HG02884 (cell line): ENCODE measurements at regions not wholly inside any gene's neighbourhood (a gene's known extent, or its start where the extent isn't known, plus 50 kb on each side); places are given as distances from the start of the nearest gene placed in this dataset.
A peak's percentile ranks its signal among the peaks of the same experiment; 100 is the strongest.

Experiments
- ATAC-seq: cut with Tn5 transposase; IDR thresholded peaks from one replicate; pipeline ENCODE4 v1.9.1; 2021; ENCODE audit warnings: mild to moderate bottlenecking, moderate library complexity; ENCODE audit not compliant: unreplicated experiment

DNA sequence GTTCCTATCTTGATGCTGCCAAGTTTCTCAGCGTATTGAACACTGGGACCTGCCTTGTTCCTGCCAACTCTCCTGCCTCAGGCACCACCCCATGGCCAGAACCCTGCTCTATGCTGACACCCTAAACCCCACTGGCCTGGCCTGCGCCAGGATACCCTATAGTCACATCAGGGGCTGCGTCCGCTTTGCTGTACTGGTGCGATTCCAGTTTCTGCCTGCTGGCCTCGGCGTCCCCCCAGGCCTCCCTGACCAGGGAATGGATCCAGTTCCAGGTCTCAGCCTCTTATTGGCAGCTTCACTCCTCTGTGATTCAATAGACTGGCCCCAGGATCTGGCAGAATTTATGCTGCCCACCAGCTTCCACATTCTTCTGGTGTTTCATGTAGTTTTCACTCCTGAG lies 55.0 kb downstream of the GPR6 start:
- no peak for ATAC-seq

DNA sequence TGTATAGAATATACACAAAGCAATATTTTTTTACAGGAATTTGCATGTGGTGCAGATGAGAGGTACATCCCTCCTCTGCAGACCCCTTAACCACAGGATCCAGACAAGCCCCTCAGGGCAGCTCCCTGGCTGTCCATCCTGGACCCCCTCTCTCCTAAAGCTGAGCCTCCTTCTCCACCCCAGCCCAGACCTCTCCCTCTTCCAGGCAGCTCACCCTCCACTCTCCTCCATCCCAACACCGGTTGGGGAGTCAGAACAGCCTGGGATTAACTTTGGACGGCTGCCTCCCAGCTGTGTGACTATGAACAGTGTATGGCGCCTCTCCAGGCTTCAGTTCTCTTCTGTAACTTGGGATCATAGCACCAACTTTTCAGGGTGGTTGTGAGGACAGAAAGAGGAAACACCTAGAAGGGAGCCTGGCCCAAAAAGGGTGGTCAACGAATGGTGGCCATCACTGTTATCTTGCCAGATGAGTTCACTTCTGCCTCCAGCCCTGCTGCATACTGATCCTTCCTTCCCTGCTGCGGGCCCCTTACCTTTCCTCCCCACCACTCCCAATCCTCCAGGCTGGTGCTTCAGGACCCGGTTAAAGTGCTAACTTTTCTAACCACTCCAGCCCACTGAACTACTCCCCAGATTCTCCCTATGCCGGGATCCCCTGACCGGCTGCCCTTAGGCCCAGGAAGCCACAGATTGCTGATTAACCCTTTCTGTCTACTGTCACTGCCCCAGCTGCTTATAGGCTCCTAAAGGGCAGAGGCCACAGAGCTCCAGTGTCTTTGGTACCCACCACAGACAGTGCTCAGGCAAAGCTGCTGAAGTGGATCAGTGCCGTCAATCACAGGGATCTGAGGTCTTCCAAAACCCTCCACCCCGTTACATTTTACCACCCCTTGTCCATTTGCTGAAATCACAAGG lies 55.9 kb downstream of the GPR6 start:
- ATAC-seq = no peak

DNA sequence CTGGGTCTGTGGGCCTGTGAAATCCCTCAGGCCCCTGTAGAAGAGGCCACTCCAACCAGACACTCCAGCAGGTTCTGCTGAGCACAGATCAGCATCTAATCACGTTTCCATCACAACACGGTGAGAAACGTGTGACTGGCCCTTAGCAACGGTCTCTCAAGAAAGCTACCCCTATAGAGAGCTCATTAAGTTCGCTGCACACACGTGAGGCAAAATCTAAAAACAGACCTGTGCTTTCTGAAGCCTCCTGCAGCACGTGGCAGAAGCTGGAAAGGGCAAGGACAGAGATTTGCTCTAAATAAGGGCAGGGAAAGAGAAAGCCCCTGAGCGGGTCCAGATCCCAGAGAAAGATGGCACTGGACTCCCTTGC lies 56.5 kb downstream of the GPR6 start:
- ATAC-seq = no peak

DNA sequence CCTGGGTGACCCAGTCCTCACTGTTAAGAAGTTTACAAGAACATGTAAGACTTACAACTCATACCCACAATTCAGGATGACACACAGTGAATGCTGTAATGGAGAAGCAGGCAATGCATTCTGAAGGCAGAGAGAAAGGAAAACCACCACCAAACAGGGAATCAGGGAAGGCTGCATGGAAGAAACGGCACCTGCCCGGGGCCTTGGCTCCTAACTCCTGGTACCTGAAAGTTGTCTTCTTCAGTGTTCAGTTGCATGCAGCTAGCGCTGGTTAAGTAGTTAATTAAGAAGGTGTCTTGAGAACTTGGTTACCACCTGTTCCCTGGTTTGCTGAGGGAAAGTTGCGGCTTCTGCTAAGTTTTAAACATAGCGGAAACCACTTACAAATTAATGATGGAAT lies 57.2 kb downstream of the GPR6 start:
- no peak for ATAC-seq

DNA sequence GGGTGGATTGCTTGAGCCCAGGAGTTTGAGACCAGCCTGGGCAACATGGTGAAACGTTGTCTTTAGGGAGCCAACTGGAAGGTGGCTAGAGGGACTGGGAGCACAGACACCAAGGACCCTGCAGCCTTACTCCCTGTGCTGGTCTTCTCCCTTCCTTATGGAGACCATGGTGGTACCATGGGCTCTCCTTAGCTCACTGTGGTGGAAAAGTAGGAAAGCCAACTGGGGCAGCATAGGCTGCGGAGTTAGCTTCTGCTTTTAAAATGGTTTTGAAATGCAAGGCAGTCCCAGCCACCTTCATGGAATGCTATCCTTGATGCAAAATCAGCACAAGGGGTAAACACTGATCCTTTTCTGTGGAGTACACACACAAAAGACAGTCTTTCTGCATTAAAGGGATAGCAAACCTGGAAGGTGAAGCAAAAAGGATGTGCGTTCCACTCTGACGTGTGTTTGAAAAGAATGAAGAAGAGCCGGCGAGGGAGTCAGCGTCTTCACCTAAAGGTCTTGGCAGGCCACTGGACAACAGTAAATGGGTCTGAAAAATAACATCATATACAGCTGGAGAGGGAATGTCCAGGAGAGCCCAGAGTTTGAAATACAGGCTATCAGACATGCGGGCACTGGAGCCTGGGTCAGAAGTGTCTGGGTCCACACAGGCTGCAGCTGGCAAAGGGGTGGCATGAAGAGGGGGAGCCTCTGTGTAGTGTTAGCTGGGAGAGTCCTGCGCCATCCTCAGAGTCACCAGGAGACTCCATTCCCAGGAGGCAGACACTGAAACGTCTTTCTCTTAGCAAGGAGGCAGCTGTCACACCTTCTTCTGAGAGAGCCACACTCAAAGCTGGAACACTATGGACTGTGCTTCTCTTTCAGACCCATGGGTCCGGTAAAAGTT lies 58.5 kb downstream of the GPR6 start:
- ATAC-seq = no peak

DNA sequence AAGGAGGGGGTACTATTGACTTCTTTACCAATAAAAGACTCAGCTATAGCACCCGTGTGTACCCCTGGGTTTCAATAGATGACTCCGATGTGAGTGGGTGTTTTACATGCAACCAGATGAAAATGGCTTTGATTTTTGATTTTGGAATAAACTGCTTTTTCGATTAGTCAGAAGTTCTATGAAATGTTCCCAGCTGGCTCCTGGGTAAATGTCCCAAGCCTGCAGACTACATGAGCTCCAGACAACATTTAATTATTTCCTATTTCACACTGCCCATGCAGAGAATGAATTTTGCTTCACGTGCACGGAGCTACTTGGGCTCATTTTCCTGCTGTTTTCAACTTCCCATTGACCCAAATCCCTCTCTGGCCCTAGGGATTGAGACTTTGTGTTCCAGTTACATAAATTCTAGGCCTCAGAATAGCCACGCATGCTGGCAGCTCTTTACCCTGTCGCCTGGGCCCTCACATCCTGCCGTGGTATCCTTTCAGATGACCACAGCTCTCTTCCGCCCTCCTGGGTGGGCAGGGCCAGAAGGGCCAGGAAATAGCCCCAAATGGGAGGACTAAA lies 59.7 kb downstream of the GPR6 start:
- ATAC-seq = no peak

DNA sequence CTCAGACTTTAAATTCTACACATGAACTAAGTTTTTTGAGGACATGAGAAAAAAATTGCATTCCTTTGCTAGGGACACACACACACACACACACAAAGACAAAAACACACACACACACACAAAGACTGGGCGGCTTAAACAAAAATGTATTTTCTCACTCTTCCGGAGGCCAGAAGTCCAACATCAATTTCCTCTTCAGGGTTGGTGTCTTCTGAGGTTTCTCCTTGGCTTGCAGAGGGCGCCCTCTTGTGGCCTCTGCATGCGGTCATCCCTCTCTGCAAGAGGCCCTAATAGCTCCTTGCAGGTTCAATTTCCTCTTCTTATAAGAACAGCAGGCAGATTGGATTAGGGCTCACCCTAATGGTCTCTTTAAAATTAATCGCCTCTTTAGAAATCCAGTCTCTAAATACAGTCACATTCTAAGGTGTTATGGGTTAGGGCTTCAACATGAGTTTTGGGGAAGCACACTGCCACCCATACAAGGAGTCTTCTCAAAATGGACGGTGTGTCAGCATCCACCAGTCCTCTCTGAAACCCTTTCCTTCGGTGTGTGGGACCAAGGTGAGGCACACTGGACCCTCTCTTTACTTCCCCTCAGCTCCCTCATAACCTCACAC lies 61.4 kb downstream of the GPR6 start:
- peak; percentile 67 for ATAC-seq

DNA sequence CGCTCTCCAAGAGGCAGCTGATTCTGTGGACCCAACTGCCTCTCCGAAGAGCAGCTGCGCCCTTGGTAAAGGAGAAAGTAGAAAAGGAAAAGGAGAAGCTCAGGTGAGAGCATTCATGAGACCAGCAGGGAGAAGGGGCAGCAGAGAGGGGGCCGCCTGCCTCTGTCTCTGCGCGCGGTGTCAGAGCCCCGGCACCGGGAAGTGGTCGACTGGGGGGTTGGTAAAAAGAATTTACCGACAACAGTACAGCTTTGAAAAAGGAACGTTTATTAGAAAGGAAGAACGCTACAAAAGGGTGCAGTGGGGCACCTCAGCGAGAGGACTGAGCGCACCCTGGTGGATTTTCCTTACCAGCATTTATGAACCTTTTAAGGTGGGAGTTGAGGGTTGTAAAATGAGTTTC lies 61.9 kb downstream of the GPR6 start:
- peak; percentile 36 for ATAC-seq

DNA sequence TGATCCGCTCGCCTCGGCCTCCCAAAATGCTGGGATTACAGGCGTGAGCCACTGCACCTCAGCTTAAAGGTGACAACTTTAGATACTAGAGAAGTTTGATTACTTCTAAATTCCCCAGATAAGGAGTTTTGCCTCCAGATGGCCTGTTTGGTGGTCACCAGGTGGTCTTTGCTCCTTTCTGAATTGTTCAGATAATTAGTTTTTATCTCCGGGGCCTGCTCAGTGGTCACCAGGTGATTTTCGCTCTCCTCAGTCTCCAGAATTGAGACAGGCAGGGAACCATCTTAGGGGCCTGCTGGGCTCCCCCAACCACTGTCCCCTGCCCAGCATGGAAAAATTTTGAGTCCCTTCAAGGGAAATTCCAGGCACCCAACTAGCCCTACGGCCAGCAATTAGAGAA lies 62.6 kb downstream of the GPR6 start:
- ATAC-seq = no peak

DNA sequence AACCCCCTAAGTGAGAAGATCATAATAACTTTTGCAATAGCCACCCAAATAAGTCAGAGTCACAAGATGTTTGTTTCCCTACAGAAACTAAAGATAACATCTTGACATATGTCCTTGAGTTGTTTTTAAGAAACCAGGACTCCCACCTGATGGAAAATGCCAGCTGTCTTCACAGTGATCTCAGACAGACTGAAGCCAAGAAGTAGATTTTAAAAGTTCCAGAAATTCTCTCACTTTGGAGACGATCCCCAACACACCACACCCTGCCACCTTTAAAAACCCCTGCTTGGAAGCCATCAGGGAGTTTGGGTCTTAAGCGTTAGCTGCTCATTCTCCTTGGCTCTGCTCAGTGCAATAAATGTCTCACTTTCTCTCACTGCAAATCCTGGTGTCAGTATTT lies 63.0 kb downstream of the GPR6 start:
- no peak for ATAC-seq

DNA sequence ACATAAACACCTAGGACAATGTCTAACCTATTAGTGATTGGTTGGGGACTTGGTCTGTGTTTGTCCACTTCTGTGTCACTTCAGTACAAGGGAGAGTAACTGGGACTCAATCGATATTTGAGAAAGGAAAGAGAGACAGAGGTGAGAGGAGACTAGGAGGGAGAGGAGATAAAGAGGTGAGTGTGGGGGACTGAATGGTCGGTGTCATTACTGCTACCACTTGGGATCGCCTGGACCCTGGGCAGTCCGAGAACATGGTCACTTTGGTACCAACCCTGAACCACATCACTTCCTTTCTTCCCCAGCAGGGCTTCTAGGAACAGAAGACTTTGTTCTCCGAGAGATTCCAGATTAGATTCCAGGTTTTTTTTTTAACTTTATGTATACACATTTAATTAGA lies 63.7 kb downstream of the GPR6 start:
- no peak for ATAC-seq

DNA sequence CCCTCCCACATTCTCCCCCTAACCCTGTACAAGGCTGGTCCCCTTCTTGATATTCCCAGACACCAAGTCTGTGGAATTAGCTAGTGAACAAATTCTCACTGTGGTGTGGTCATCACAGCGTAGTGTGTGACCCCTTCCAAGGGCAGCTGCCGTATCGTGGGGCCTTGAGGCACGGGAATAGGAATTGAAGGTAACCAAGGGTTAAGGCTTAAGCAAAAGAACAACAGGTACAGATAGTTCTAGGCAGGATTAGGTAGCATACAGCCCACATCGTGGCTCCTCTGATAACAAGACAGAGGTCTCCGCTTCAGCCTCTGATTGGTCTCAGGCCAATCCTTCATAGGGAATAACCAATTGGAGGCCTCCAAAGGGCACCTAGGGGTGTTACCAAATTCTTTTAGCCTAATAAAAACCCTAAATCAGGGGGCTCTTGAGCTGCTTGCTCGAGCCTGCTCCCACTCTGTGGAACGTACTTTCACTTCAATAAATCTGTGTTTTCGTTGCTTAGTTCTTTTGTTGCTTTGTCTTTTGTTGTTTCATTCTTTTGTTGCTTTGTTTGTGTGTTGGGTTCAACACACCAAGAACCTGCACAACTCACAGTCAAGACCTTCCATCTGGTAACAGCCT lies 64.7 kb downstream of the GPR6 start:
- ATAC-seq = no peak

DNA sequence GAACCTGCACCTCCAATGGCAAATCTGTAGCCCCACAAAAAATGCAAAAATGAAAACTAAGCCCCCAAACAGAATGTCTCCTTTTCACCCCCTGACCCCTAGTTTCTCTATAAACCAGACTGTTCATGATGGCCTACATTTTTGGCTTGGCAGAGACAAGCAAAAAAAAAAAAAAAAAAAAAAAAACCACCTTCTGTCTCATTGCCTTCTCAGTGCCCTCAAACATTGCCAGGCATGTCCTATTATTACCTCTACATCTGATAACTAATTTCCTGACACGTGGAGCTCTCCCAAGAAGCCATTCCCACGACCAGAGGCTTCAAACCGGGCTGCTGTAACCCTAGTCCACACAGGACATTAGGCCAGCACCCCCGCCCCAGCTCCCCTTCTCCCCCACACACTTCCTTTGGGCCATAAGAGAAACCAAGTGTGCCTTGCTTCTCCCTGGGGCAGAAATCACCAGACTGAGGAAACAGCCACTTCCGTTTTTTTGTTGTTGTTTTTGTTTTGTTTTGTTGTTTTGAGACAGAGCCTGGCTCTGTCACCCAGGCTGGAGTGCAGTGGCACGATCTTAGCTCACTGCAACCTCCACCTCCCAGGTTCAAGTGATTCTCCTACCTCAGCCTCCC lies 65.4 kb downstream of the GPR6 start:
- ATAC-seq = no peak

DNA sequence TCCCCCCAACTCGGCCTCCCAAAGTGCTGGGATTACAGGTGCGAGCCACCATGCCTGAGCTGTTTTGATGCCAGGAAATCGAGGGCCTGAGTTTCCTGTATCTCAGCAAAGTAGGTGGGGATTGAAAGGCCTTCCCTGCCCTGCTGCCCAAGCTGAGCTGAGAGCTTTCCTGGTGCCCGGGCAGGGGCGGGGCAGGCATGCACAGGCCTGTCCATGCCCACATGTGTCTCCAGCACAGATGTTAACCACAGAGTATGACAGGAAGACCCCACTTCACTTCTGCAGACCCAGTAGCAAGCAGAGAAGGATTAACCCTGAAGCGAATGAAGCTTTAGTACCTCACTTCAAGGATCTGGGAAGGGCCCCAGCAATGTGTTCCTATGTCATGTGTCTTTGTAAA lies 66.0 kb downstream of the GPR6 start:
- no peak for ATAC-seq

DNA sequence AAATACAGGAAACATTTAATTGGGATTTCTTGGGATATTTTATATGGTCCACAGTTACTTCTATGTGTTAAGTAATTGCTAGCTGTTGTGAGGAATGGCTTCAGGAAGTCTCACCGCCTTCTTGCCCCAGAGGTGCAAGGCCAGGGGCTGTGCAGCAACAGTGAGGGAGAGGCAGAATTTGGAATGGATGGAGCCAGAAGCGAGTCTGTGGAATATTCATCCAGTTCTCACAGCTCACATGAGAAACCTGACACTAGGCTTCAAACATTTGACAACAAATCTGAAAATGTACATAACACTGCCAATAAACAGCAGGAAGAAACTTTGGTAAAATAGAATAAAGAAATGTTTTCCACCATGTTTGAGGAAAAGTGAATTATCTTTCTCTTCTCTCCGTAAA lies 66.5 kb downstream of the GPR6 start:
- no peak for ATAC-seq

DNA sequence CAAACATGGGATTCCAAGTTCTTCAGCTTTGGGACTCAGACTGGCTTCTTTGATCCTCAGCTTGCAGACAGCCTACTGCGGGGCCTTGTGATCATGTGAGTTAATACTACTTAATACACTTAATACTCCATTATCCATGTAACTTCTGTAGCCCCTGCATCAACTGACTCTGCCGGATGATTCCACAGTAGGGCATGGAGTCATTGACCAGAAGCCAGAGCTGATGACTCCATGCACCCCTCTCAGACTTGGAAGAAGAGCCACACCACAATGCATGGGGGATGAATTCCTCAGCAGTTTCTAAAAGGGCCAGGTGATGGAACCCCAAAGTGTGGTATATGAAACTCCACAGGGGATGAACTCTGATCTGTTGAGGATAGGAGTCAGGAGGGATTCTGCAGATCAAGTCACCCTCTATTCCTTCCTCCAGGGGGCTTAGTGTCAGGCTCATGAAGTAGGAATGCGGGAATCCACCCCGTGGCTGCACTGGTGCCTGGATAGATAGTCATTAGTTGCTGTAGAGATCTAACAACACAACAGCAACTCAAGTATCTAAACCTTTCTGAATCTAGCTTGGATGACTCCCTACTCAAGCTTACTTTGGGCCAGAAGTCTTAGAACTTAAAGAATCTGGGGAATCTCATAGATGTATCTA lies 70.2 kb downstream of the GPR6 start:
- ATAC-seq = no peak

DNA sequence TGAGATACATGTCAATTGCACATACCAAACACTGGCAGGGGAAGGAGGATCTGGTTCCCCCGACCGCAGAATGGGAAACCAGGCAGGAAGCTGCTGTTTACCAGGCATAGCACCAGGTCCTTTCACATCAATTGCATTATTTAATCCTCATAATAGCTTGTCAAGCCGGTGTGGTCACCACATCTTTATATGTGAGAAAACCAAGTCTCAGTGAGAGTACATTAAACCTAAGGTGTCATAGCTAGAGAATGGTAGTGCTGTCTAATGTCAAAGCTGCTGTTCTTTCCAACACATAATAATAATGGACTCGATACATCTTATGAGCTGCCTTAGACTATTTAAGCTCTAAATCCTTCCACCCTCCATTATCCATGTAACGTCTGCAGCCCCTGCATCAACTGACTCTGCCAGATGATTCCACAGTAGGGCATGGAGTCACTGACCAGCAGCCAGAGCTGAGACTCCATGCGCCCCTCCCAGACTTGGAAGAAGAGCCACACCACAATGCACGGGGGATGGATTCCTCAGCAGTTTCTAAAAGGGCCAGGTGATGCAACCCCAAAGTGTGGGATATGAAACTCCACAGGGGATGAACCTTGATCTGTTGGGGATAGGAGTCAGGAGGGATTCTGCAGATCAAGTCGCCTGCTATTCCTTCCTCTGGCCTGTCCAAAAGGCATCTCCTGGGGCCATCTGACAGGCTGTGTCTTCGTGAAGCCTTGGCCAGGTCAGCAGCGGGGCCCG lies 71.8 kb downstream of the GPR6 start:
- ATAC-seq = no peak
